Retina (tissue), 1 donor: ENCODE measurements at regions not wholly inside any gene's neighbourhood (a gene's known extent, or its start where the extent isn't known, plus 50 kb on each side); places are given as distances from the start of the nearest gene placed in this dataset.

Experiments used
- DNase-seq: peaks from one replicate; pipeline ENCODE4 v3.0.0-alpha.2; 2016

- DNase-seq: no peak
These were observed 523.1 kb downstream of the XIRP2 start for GRCh38 chr2:167411367-167411766.

- DNase-seq: no peak
These were observed 518.3 kb downstream of the XIRP2 start for GRCh38 chr2:167406558-167406957.

GRCh38 chr2:167404627-167405284 lies 516.5 kb downstream of the XIRP2 start:
- DNase-seq: no peak

- DNase-seq: peak; percentile 22
These were observed 513.0 kb downstream of the XIRP2 start for GRCh38 chr2:167401309-167401708.

GRCh38 chr2:167400546-167400945 lies 512.3 kb downstream of the XIRP2 start:
- DNase-seq: no peak

GRCh38 chr2:167398873-167399272 lies 510.6 kb downstream of the XIRP2 start:
- DNase-seq: no peak

GRCh38 chr2:167388901-167389300 lies 500.6 kb downstream of the XIRP2 start:
- no peak for DNase-seq

GRCh38 chr2:167388497-167388896 lies 500.2 kb downstream of the XIRP2 start:
- DNase-seq: no peak

- no peak for DNase-seq
These were observed 498.4 kb downstream of the XIRP2 start for GRCh38 chr2:167386694-167387093.

- no peak for DNase-seq
These were observed 495.4 kb downstream of the XIRP2 start for GRCh38 chr2:167383610-167384194.

GRCh38 chr2:167381349-167381748 lies 493.1 kb downstream of the XIRP2 start:
- no peak for DNase-seq

GRCh38 chr2:167380555-167380954 lies 492.3 kb downstream of the XIRP2 start:
- no peak for DNase-seq

- DNase-seq: no peak
These were observed 491.8 kb downstream of the XIRP2 start for GRCh38 chr2:167380094-167380493.

- DNase-seq: no peak
These were observed 480.8 kb downstream of the XIRP2 start for GRCh38 chr2:167369083-167369482.

- DNase-seq: no peak
These were observed 480.1 kb downstream of the XIRP2 start for GRCh38 chr2:167368371-167368770.

GRCh38 chr2:167365216-167365615 lies 476.9 kb downstream of the XIRP2 start:
- DNase-seq: no peak

- no peak for DNase-seq
These were observed 473.1 kb downstream of the XIRP2 start for GRCh38 chr2:167361426-167361825.

- DNase-seq: no peak
These were observed 467.5 kb downstream of the XIRP2 start for GRCh38 chr2:167355821-167356220.

GRCh38 chr2:167353605-167354280 lies 465.5 kb downstream of the XIRP2 start:
- no peak for DNase-seq

- no peak for DNase-seq
These were observed 457.3 kb downstream of the XIRP2 start for GRCh38 chr2:167345559-167345958.

GRCh38 chr2:167342769-167343168 lies 454.5 kb downstream of the XIRP2 start:
- DNase-seq: no peak

- DNase-seq: no peak
These were observed 452.0 kb downstream of the XIRP2 start for GRCh38 chr2:167340322-167340721.

- DNase-seq: no peak
These were observed 447.9 kb downstream of the XIRP2 start for GRCh38 chr2:167336213-167336612.

- DNase-seq: no peak
These were observed 447.3 kb downstream of the XIRP2 start for GRCh38 chr2:167335541-167335992.
